ENCODE measurements at regions not wholly inside any gene's neighbourhood (a gene's known extent, or its start where the extent isn't known, plus 50 kb on each side); places are given as distances from the start of the nearest gene placed in this dataset.

GRCh38 chr13:20351281-20352022, 119.3 kb upstream of the GJB6 start:
- H3K36me3 ChIP-seq (replicated peaks in 1 of 2; ENCODE audit: control insufficient read depth in 1 of 2, insufficient read depth in 2 of 2, low read length in 1 of 2), result no peaks in the 10 kb centered on the region
- H3K79me2 ChIP-seq (ENCODE audit: insufficient read depth), result no peaks in the 10 kb centered on the region
- DNase-seq, result no peak
- H3K4me2 ChIP-seq, result no peak overlapping the region
- no peak overlapping the region for H3K4me3 ChIP-seq (ENCODE audit: low read depth in 2 of 2, low read length in 1 of 2)
- H3K4me1 ChIP-seq (ENCODE audit: control insufficient read depth in 1 of 2, insufficient read depth in 2 of 2, low read depth in 1 of 2, low read length in 1 of 2), result no peaks in the 10 kb centered on the region
- CTCF ChIA-PET, result no interaction called here
- H3F3A ChIP-seq (replicated peaks; ENCODE audit: insufficient read depth), result peaks cover 3% of the 10 kb centered on the region
- H3K9me2 ChIP-seq, result no peaks in the 10 kb centered on the region
- POLR2A ChIA-PET, result no interaction called here
- H3K27ac ChIP-seq (ENCODE audit: low read depth in 2 of 2, low read length in 1 of 2), result no peak overlapping the region
- no peak for TF ChIP-seq GATA2 (CRISPR knock-in tag; IDR thresholded peaks at IDR 0.05)
- no peak for TF ChIP-seq NFIC (IDR thresholded peaks at IDR 0.05; ENCODE audit: borderline replicate concordance)
- TF ChIP-seq JUND (IDR thresholded peaks at IDR 0.05), result no peak
- TF ChIP-seq MAX (IDR thresholded peaks at IDR 0.05; ENCODE audit: low read depth), result no peak
- TF ChIP-seq FOXM1 (IDR thresholded peaks at IDR 0.05; ENCODE audit: low read depth), result no peak
- no peak for TF ChIP-seq IRF3 (IDR thresholded peaks at IDR 0.05; ENCODE audit: low read depth, low read length)
- TF ChIP-seq RXRA (IDR thresholded peaks at IDR 0.05; ENCODE audit: borderline replicate concordance, low read depth), result no peak
- TF ChIP-seq GABPA (IDR thresholded peaks at IDR 0.05; ENCODE audit: low read depth), result no peak
- no peak for TF ChIP-seq NRF1 (IDR thresholded peaks at IDR 0.05; ENCODE audit: low read depth, low read length)
- TF ChIP-seq YY1 (IDR thresholded peaks at IDR 0.05; ENCODE audit: low read depth), result no peak
- no peak for TF ChIP-seq EZH2phosphoT487 (IDR thresholded peaks at IDR 0.05; ENCODE audit: borderline replicate concordance, low read depth)
- no peak for TF ChIP-seq MXI1 (IDR thresholded peaks at IDR 0.05; ENCODE audit: low read depth, low read length)
- no peak for TF ChIP-seq SIN3A (IDR thresholded peaks at IDR 0.05; ENCODE audit: borderline replicate concordance, low read depth, low read length)
- TF ChIP-seq CTCF (IDR thresholded peaks at IDR 0.05), result no peak
- no peak for TF ChIP-seq ELF1 (IDR thresholded peaks at IDR 0.05)
- no peak for TF ChIP-seq USF1 (IDR thresholded peaks at IDR 0.05; ENCODE audit: borderline replicate concordance, low read depth)
- no peak for TF ChIP-seq EP300 (IDR thresholded peaks at IDR 0.05; ENCODE audit: borderline replicate concordance in 1 of 2, low read depth in 1 of 2, low read length in 1 of 2)
- TF ChIP-seq SMC3 (IDR thresholded peaks at IDR 0.05; ENCODE audit: low read depth, low read length), result no peak
- no peak for TF ChIP-seq CHD2 (IDR thresholded peaks at IDR 0.05; ENCODE audit: low read length, partially characterized antibody)
- H3K9ac ChIP-seq, result no peak overlapping the region
- no peaks in the 10 kb centered on the region; the same call in 1 of the 2 replicates for H3K27me3 ChIP-seq (ENCODE audit: insufficient read depth)
- 49% methylated on average over 5 of the region's 6 CpGs for WGBS (ENCODE audit: low lambda C conversion rate)
- H4K20me1 ChIP-seq (ENCODE audit: insufficient read depth), result no peaks in the 10 kb centered on the region
- H3K9me3 ChIP-seq, result no peaks in the 10 kb centered on the region
- H2AFZ ChIP-seq (ENCODE audit: low read depth), result no peak overlapping the region
